Loucy (cell line): ENCODE measurements at regions not wholly inside any gene's neighbourhood (a gene's known extent, or its start where the extent isn't known, plus 50 kb on each side); places are given as distances from the start of the nearest gene placed in this dataset.

ENCODE experiments used
- H2AFZ ChIP-seq: fragments of 200-600 bp; sonication (generic); 2 replicates; pipeline ENCODE4 v1.6.0; 2016; ENCODE audit warnings: antibody characterized with exemption, mild to moderate bottlenecking, low read length, moderate library complexity
- H3F3A ChIP-seq: fragments of 200-600 bp; 2 replicates; pipeline ENCODE4 v1.6.0; 2016; ENCODE audit warnings: antibody characterized with exemption, low read depth, mild to moderate bottlenecking
- H3K27me3 ChIP-seq: fragments of 200-600 bp; sonication (generic); 2 replicates; pipeline ENCODE4 v1.6.1; 2014; ENCODE audit warnings: low read length, mild to moderate bottlenecking; ENCODE audit not compliant: insufficient read depth, poor library complexity, severe bottlenecking
- H3K36me3 ChIP-seq: fragments of 200-600 bp; sonication (generic); 2 replicates; pipeline ENCODE4 v1.6.1; 2016; ENCODE audit warnings: low read length; ENCODE audit not compliant: insufficient read depth
- H3K4me1 ChIP-seq: fragments of 200-600 bp; sonication (generic); 2 replicates; pipeline ENCODE4 v1.5.1; 2014; ENCODE audit warnings: low read length, mild to moderate bottlenecking; ENCODE audit not compliant: insufficient read depth, poor library complexity, severe bottlenecking
- H3K4me2 ChIP-seq: fragments of 200-600 bp; sonication (generic); 2 replicates; pipeline ENCODE4 v1.6.0; 2014; ENCODE audit warnings: antibody characterized with exemption, low read length, low read depth, mild to moderate bottlenecking; ENCODE audit not compliant: poor library complexity, severe bottlenecking
- H3K4me3 ChIP-seq: fragments of 200-600 bp; sonication (generic); 2 replicates; pipeline ENCODE4 v1.5.1; 2014; ENCODE audit warnings: low read length, mild to moderate bottlenecking, mixed read lengths; ENCODE audit not compliant: poor library complexity, severe bottlenecking
- H3K79me2 ChIP-seq: fragments of 200-600 bp; sonication (generic); 2 replicates; pipeline ENCODE4 v1.6.1; 2014; ENCODE audit warnings: low read length; ENCODE audit not compliant: insufficient read depth
- H3K9ac ChIP-seq: fragments of 200-600 bp; sonication (generic); 2 replicates; pipeline ENCODE4 v1.6.0; 2014; ENCODE audit warnings: mild to moderate bottlenecking, low read depth, low read length, moderate library complexity; ENCODE audit not compliant: poor library complexity, severe bottlenecking
- H3K9me2 ChIP-seq: fragments of 200-600 bp; sonication (generic); replicated peaks from 2 replicates; pipeline ENCODE4 v1.6.1; 2016; ENCODE audit warnings: low read depth, low read length, mixed read lengths
- H3K9me3 ChIP-seq: fragments of 200-600 bp; sonication (generic); 2 replicates; pipeline ENCODE4 v1.6.1; 2014; ENCODE audit warnings: mild to moderate bottlenecking, antibody characterized with exemption, low read length, low read depth; ENCODE audit not compliant: insufficient read depth
- H4K20me1 ChIP-seq: fragments of 200-600 bp; sonication (generic); 2 replicates; pipeline ENCODE4 v1.6.0; 2014; ENCODE audit warnings: antibody characterized with exemption, low read length, mild to moderate bottlenecking; ENCODE audit not compliant: insufficient read depth, poor library complexity, severe bottlenecking
- CTCF ChIP-seq: fragments of 200-600 bp; sonication (generic); conservative IDR thresholded peaks from 2 replicates; pipeline ENCODE4 v1.5.1; 2014; ENCODE audit warnings: mild to moderate bottlenecking, antibody characterized with exemption, low read length
- EZH2phosphoT487 ChIP-seq: fragments of 200-600 bp; IDR thresholded peaks from 2 replicates; pipeline ENCODE4 v1.6.1; 2018; ENCODE audit warnings: antibody characterized with exemption, mild to moderate bottlenecking, moderate library complexity, borderline replicate concordance

GRCh38 chrX:122441451-122441850 is 742.6 kb upstream of the GRIA3 start:
- no peaks in the 10 kb centered on the region for H3K4me1 ChIP-seq
- H3K36me3 ChIP-seq: no peaks in the 10 kb centered on the region
- no peak for TF ChIP-seq EZH2phosphoT487
- no peak for TF ChIP-seq CTCF
- H4K20me1 ChIP-seq: no peaks in the 10 kb centered on the region
- H2AFZ ChIP-seq: no peak overlapping the region
- H3K27me3 ChIP-seq: no peaks in the 10 kb centered on the region
- H3K9me3 ChIP-seq: no peaks in the 10 kb centered on the region
- no peak overlapping the region for H3K4me2 ChIP-seq
- no peak overlapping the region for H3K9ac ChIP-seq
- no peak overlapping the region for H3K4me3 ChIP-seq
- H3K79me2 ChIP-seq: no peaks in the 10 kb centered on the region
- H3F3A ChIP-seq: no peaks in the 10 kb centered on the region
- H3K9me2 ChIP-seq: no peaks in the 10 kb centered on the region

GRCh38 chrX:122445466-122445865 is 738.6 kb upstream of the GRIA3 start:
- no peak overlapping the region for H2AFZ ChIP-seq
- no peak for TF ChIP-seq EZH2phosphoT487
- H3K36me3 ChIP-seq: no peaks in the 10 kb centered on the region
- H3K4me1 ChIP-seq: no peaks in the 10 kb centered on the region
- no peak overlapping the region for H3K4me2 ChIP-seq
- no peaks in the 10 kb centered on the region for H3K9me2 ChIP-seq
- H3K27me3 ChIP-seq: no peaks in the 10 kb centered on the region
- H3K9ac ChIP-seq: no peak overlapping the region
- H3K9me3 ChIP-seq: no peaks in the 10 kb centered on the region
- no peaks in the 10 kb centered on the region for H4K20me1 ChIP-seq
- no peak overlapping the region for H3K4me3 ChIP-seq
- no peaks in the 10 kb centered on the region for H3F3A ChIP-seq
- no peaks in the 10 kb centered on the region for H3K79me2 ChIP-seq

- H3K4me3 ChIP-seq: no peak overlapping the region
Observed at GRCh38 chrX:122464341-122464740, 719.7 kb upstream of the GRIA3 start.

More at GRCh38 chrX:122464341-122464740, 719.7 kb upstream of the GRIA3 start:
- Histone ChIP-seq H3K4me1 (no peaks in the 10 kb centered on the region), H3K9me2 (no peaks in the 10 kb centered on the region), H3K79me2 (no peaks in the 10 kb centered on the region), H2AFZ (no peak overlapping the region), H4K20me1 (no peaks in the 10 kb centered on the region), H3K27me3 (no peaks in the 10 kb centered on the region), H3K36me3 (no peaks in the 10 kb centered on the region), H3F3A (no peaks in the 10 kb centered on the region), H3K4me2 (no peak overlapping the region), H3K9me3 (no peaks in the 10 kb centered on the region), H3K9ac (no peak overlapping the region)
- TF ChIP-seq CTCF (no peak), EZH2phosphoT487 (no peak)
